Brain microvascular endothelial cell (primary cell): ENCODE measurements at regions not wholly inside any gene's neighbourhood (a gene's known extent, or its start where the extent isn't known, plus 50 kb on each side); places are given as distances from the start of the nearest gene placed in this dataset.

ENCODE experiments used
- DNase-seq: peaks from one replicate; pipeline ENCODE4 v3.0.0-alpha.2; 2020
- H3K27ac ChIP-seq: fragments of 250-450 bp; sonication (Bioruptor Pico); 2 replicates; pipeline ENCODE4 v1.5.1; 2020; ENCODE audit warnings: mild to moderate bottlenecking, moderate library complexity
- H3K27me3 ChIP-seq: fragments of 250-450 bp; sonication (Bioruptor Pico); replicated peaks from 2 replicates; pipeline ENCODE4 v1.5.1; 2020; ENCODE audit warnings: mild to moderate bottlenecking
- H3K36me3 ChIP-seq: fragments of 250-450 bp; sonication (Bioruptor Pico); replicated peaks from 2 replicates; pipeline ENCODE4 v1.5.1; 2020; ENCODE audit warnings: mild to moderate bottlenecking
- H3K4me3 ChIP-seq: 2 replicates; pipeline ENCODE4 v1.5.1; 2011; ENCODE audit warnings: low read depth, mild to moderate bottlenecking, control low read depth, low read length, moderate library complexity
- CTCF ChIP-seq: IDR thresholded peaks from 2 replicates; pipeline ENCODE4 v1.5.1; 2011; ENCODE audit warnings: low read depth, mild to moderate bottlenecking, moderate library complexity, low read length, control low read depth, inconsistent platforms; ENCODE audit errors: missing control alignments
- in situ Hi-C: cut with HindIII; loops from 2 replicates; pipeline ENCODE4 v1.10.0; 2017; ENCODE audit warnings: low sequenced_read_pairs, low pct_ligation_motif_present

- Histone ChIP-seq H3K36me3 (no peaks in the 10 kb centered on the region), H3K27ac (no peak overlapping the region), H3K27me3 (no peaks in the 10 kb centered on the region), H3K4me3 (no peak overlapping the region)
- DNase-seq = no peak
- in situ Hi-C loops = no loop called here
- TF ChIP-seq CTCF = no peak
Measured at GRCh38 chr17:54744750-54745149, 155.9 kb upstream of the TOM1L1 start.

- no peak overlapping the region for H3K27ac ChIP-seq
- no peak for TF ChIP-seq CTCF
- no peak overlapping the region for H3K4me3 ChIP-seq
- in situ Hi-C loops = no loop called here
- DNase-seq = no peak
- H3K27me3 ChIP-seq = no peaks in the 10 kb centered on the region
- H3K36me3 ChIP-seq = no peaks in the 10 kb centered on the region
Measured at GRCh38 chr17:54745239-54745638, 155.4 kb upstream of the TOM1L1 start.

GRCh38 chr17:54745862-54746261, 154.8 kb upstream of the TOM1L1 start:
- Histone ChIP-seq H3K36me3 (no peaks in the 10 kb centered on the region), H3K27me3 (no peaks in the 10 kb centered on the region), H3K27ac (no peak overlapping the region), H3K4me3 (no peak overlapping the region)
- TF ChIP-seq CTCF = no peak
- no peak for DNase-seq
- in situ Hi-C loops = no loop called here

GRCh38 chr17:54749157-54749556, 151.5 kb upstream of the TOM1L1 start:
- Histone ChIP-seq H3K36me3 (no peaks in the 10 kb centered on the region), H3K4me3 (no peak overlapping the region), H3K27me3 (no peaks in the 10 kb centered on the region), H3K27ac (no peak overlapping the region)
- no peak for TF ChIP-seq CTCF
- in situ Hi-C loops = no loop called here
- DNase-seq = no peak

- Histone ChIP-seq H3K27ac (no peak overlapping the region), H3K4me3 (no peak overlapping the region), H3K36me3 (no peaks in the 10 kb centered on the region), H3K27me3 (no peaks in the 10 kb centered on the region)
- in situ Hi-C loops = no loop called here
- no peak for TF ChIP-seq CTCF
- no peak for DNase-seq
Measured at GRCh38 chr17:54754560-54754959, 146.1 kb upstream of the TOM1L1 start.

GRCh38 chr17:54760836-54761235, 139.8 kb upstream of the TOM1L1 start:
- Histone ChIP-seq H3K4me3 (no peak overlapping the region), H3K27ac (no peak overlapping the region), H3K36me3 (no peaks in the 10 kb centered on the region), H3K27me3 (no peaks in the 10 kb centered on the region)
- TF ChIP-seq CTCF = no peak
- DNase-seq = no peak
- in situ Hi-C loops = no loop called here
